ENCODE measurements at regions not wholly inside any gene's neighbourhood (a gene's known extent, or its start where the extent isn't known, plus 50 kb on each side); places are given as distances from the start of the nearest gene placed in this dataset.

- TF ChIP-seq CTCF (IDR thresholded peaks at IDR 0.05; ENCODE audit: low read length) (no peak), EZH2 (IDR thresholded peaks at IDR 0.05; ENCODE audit: borderline replicate concordance, low read length) (no peak)
Measured at GRCh38 chr4:100244347-100244746, 54.1 kb upstream of the DDIT4L start.
